WTC11 (cell line): ENCODE measurements at regions not wholly inside any gene's neighbourhood (a gene's known extent, or its start where the extent isn't known, plus 50 kb on each side); places are given as distances from the start of the nearest gene placed in this dataset.

ENCODE experiments used
- ATAC-seq: fragments of 200-7000 bp; cut with Tn5 transposase; 2 replicates; pipeline ENCODE4 v1.10.0; 2021; ENCODE audit warnings: mild to moderate bottlenecking, moderate library complexity
- CTCF ChIA-PET: fragments of 300-600 bp; sonication (Branson Sonifier 250); formaldehyde crosslinking; loops from one replicate; lab custom pipeline; 2021; ENCODE audit warnings: antibody characterized with exemption; lab: Charles Lee
- POLR2A ChIA-PET: fragments of 350-600 bp; sonication (Branson Sonifier 250); formaldehyde crosslinking; loops from one replicate; lab custom pipeline; 2021; ENCODE audit warnings: antibody characterized with exemption; lab: Charles Lee
- DNase-seq: peaks from one replicate; pipeline ENCODE4 v3.0.0; 2021; ENCODE audit warnings: low spot score
- H3K27ac Mint-ChIP-seq: 2 replicates; pipeline ENCODE4 v1.8.0; 2021; ENCODE audit warnings: mixed read lengths
- H3K27me3 Mint-ChIP-seq: 2 replicates; pipeline ENCODE4 v1.8.0; 2021; ENCODE audit warnings: low read depth, mild to moderate bottlenecking, moderate library complexity, mixed read lengths
- H3K36me3 Mint-ChIP-seq: 2 replicates; pipeline ENCODE4 v1.8.0; 2021; ENCODE audit warnings: mixed read lengths
- H3K4me1 Mint-ChIP-seq: 2 replicates; pipeline ENCODE4 v1.8.0; 2022; ENCODE audit warnings: mixed read lengths
- H3K4me3 Mint-ChIP-seq: 2 replicates; pipeline ENCODE4 v1.8.0; 2021; ENCODE audit warnings: mild to moderate bottlenecking, moderate library complexity, mixed read lengths
- H3K9me3 Mint-ChIP-seq: 2 replicates; pipeline ENCODE4 v1.8.0; 2021; ENCODE audit warnings: mixed read lengths
- ARID4B ChIP-seq: sonication (generic); formaldehyde crosslinking; IDR thresholded peaks from 2 replicates; pipeline ENCODE4 v1.8.0; 2023; ENCODE audit warnings: missing genetic modification reagents, mild to moderate bottlenecking, borderline replicate concordance
- ATF3 ChIP-seq: sonication (generic); formaldehyde crosslinking; conservative IDR thresholded peaks from 2 replicates; pipeline ENCODE4 v1.8.1; 2022; ENCODE audit warnings: mild to moderate bottlenecking, missing genetic modification reagents
- CREB1 ChIP-seq: sonication (generic); formaldehyde crosslinking; IDR thresholded peaks from 2 replicates; pipeline ENCODE4 v1.8.0; 2023; ENCODE audit warnings: mild to moderate bottlenecking, missing genetic modification reagents
- CTCF ChIP-seq: fragments of 200-600 bp; IDR thresholded peaks from 2 replicates; pipeline ENCODE4 v1.8.0; 2022; ENCODE audit warnings: antibody characterized with exemption
- E2F1 ChIP-seq: sonication (generic); formaldehyde crosslinking; IDR thresholded peaks from 2 replicates; pipeline ENCODE4 v1.8.0; 2022; ENCODE audit warnings: mild to moderate bottlenecking, missing genetic modification reagents
- E2F4 ChIP-seq: sonication (generic); formaldehyde crosslinking; IDR thresholded peaks from 2 replicates; pipeline ENCODE4 v1.8.1; 2022; ENCODE audit warnings: low read depth, mild to moderate bottlenecking, moderate library complexity, missing genetic modification reagents, borderline replicate concordance
- ELF4 ChIP-seq: sonication (generic); formaldehyde crosslinking; IDR thresholded peaks from 2 replicates; pipeline ENCODE4 v1.8.1; 2022; ENCODE audit warnings: low read depth, mild to moderate bottlenecking, moderate library complexity, missing genetic modification reagents
- ESRRA ChIP-seq: sonication (generic); formaldehyde crosslinking; IDR thresholded peaks from 2 replicates; pipeline ENCODE4 v1.8.1; 2022; ENCODE audit warnings: mild to moderate bottlenecking, missing genetic modification reagents, borderline replicate concordance
- ETV6 ChIP-seq: sonication (generic); formaldehyde crosslinking; IDR thresholded peaks from 2 replicates; pipeline ENCODE4 v1.8.1; 2022; ENCODE audit warnings: mild to moderate bottlenecking, missing genetic modification reagents
- HMGA2 ChIP-seq: fragments of 250-450 bp; sonication (Bioruptor Pico); IDR thresholded peaks from 2 replicates; pipeline ENCODE4 v1.4.0; 2021; ENCODE audit warnings: mild to moderate bottlenecking, moderate library complexity
- IRF2 ChIP-seq: sonication (generic); formaldehyde crosslinking; IDR thresholded peaks from 2 replicates; pipeline ENCODE4 v1.8.0; 2022; ENCODE audit warnings: low read depth, missing genetic modification reagents, borderline replicate concordance
- JAZF1 ChIP-seq: fragments of 250-450 bp; sonication (Bioruptor Pico); IDR thresholded peaks from 2 replicates; pipeline ENCODE4 v1.9.0; 2021; ENCODE audit warnings: moderate library complexity, mild to moderate bottlenecking, inconsistent platforms
- KAT7 ChIP-seq: sonication (generic); formaldehyde crosslinking; IDR thresholded peaks from 2 replicates; pipeline ENCODE4 v1.8.1; 2023; ENCODE audit warnings: missing genetic modification reagents, mild to moderate bottlenecking, borderline replicate concordance
- MYBL2 ChIP-seq: sonication (generic); formaldehyde crosslinking; IDR thresholded peaks from 2 replicates; pipeline ENCODE4 v1.8.1; 2023; ENCODE audit warnings: mild to moderate bottlenecking, moderate library complexity, missing genetic modification reagents
- RELA ChIP-seq: sonication (generic); formaldehyde crosslinking; IDR thresholded peaks from 2 replicates; pipeline ENCODE4 v1.8.1; 2022; ENCODE audit warnings: missing genetic modification reagents, mild to moderate bottlenecking, borderline replicate concordance
- SMAD3 ChIP-seq: sonication (generic); formaldehyde crosslinking; IDR thresholded peaks from 2 replicates; pipeline ENCODE4 v1.8.0; 2022; ENCODE audit warnings: missing genetic modification reagents, mild to moderate bottlenecking, borderline replicate concordance
- SOX15 ChIP-seq: fragments of 250-450 bp; sonication (Bioruptor Pico); IDR thresholded peaks from 2 replicates; pipeline ENCODE4 v1.9.0; 2021; ENCODE audit warnings: mild to moderate bottlenecking
- TEAD1 ChIP-seq: sonication (generic); formaldehyde crosslinking; IDR thresholded peaks from 2 replicates; pipeline ENCODE4 v1.8.0; 2022; ENCODE audit warnings: mild to moderate bottlenecking, missing genetic modification reagents
- USF1 ChIP-seq: sonication (generic); formaldehyde crosslinking; IDR thresholded peaks from 2 replicates; pipeline ENCODE4 v1.8.0; 2022; ENCODE audit warnings: mild to moderate bottlenecking, missing genetic modification reagents
- ZMAT4 ChIP-seq: fragments of 250-450 bp; sonication (Bioruptor Pico); IDR thresholded peaks from 2 replicates; pipeline ENCODE4 v1.9.0; 2021; ENCODE audit warnings: mild to moderate bottlenecking
- ZNF396 ChIP-seq: fragments of 250-450 bp; sonication (Bioruptor Pico); IDR thresholded peaks from 2 replicates; pipeline ENCODE4 v1.8.0; 2021; ENCODE audit warnings: mild to moderate bottlenecking, moderate library complexity, borderline replicate concordance
- ZNF416 ChIP-seq: fragments of 250-450 bp; sonication (Bioruptor Pico); IDR thresholded peaks from 2 replicates; pipeline ENCODE4 v1.9.0; 2021; ENCODE audit warnings: mild to moderate bottlenecking, inconsistent platforms
- ZNF423 ChIP-seq: fragments of 250-450 bp; sonication (Bioruptor Pico); IDR thresholded peaks from 2 replicates; pipeline ENCODE4 v2.1.2; 2022; ENCODE audit warnings: mild to moderate bottlenecking, moderate library complexity

GRCh38 chr3:31225923-31226322 is 306.8 kb upstream of the STT3B start (continued):
- TF ChIP-seq ZNF396 (CRISPR knock-in tag) = no peak
- TF ChIP-seq IRF2 = no peak
- no peak for TF ChIP-seq JAZF1
- no peak for TF ChIP-seq CREB1 (CRISPR knock-in tag)
- no peak for TF ChIP-seq E2F4 (CRISPR knock-in tag)
- no peak for TF ChIP-seq USF1
- TF ChIP-seq CTCF = no peak
- no peak for TF ChIP-seq RELA (CRISPR knock-in tag)
- TF ChIP-seq HMGA2 (CRISPR knock-in tag) = no peak
- TF ChIP-seq, all 79 proteins: peak for 0

- no peak for ATAC-seq
- no peaks in the 10 kb centered on the region for H3K27me3 Mint-ChIP-seq
- no peaks in the 10 kb centered on the region for H3K36me3 Mint-ChIP-seq
- no peak for DNase-seq
- TF ChIP-seq ZNF416 (no peak), ZNF423 (CRISPR knock-in tag) (no peak), SOX15 (CRISPR knock-in tag) (no peak), ETV6 (CRISPR knock-in tag) (no peak), ATF3 (CRISPR knock-in tag) (no peak), ESRRA (CRISPR knock-in tag) (no peak), MYBL2 (no peak)
- POLR2A ChIA-PET = interaction anchor here (1.7 kb wide), 1 partner anchor 16 kb away, joined by 4 read pairs; no protein-coding TSS in a partner anchor
- no peak overlapping the region for H3K4me3 Mint-ChIP-seq
- peaks cover 20% of the 10 kb centered on the region for H3K4me1 Mint-ChIP-seq
- CTCF ChIA-PET = interaction anchor here (0.6 kb wide), 1 partner anchor 456 kb away, joined by 3 read pairs; no protein-coding TSS in a partner anchor
- H3K27ac Mint-ChIP-seq = no peak overlapping the region
- H3K9me3 Mint-ChIP-seq = no peaks in the 10 kb centered on the region; the same call in 1 of the 2 replicates
These were observed 306.4 kb upstream of the STT3B start for GRCh38 chr3:31226346-31226745.

- ChIA-PET CTCF (no interaction called here), POLR2A (no interaction called here)
- H3K27ac Mint-ChIP-seq = no peak overlapping the region
- H3K4me3 Mint-ChIP-seq = no peak overlapping the region
- no peak for DNase-seq
- no peak for ATAC-seq
- H3K4me1 Mint-ChIP-seq = peaks cover 20% of the 10 kb centered on the region
- no peaks in the 10 kb centered on the region; the same call in 1 of the 2 replicates for H3K9me3 Mint-ChIP-seq
- H3K27me3 Mint-ChIP-seq = no peaks in the 10 kb centered on the region
- H3K36me3 Mint-ChIP-seq = no peaks in the 10 kb centered on the region
- TF ChIP-seq ARID4B (no peak), TEAD1 (no peak), SMAD3 (no peak), E2F1 (CRISPR knock-in tag) (no peak), KAT7 (CRISPR knock-in tag) (no peak), JAZF1 (no peak), ELF4 (no peak), ZMAT4 (CRISPR knock-in tag) (no peak), CTCF (no peak)
These were observed 305.6 kb upstream of the STT3B start for GRCh38 chr3:31227131-31227562.
